Activated CD8-positive, alpha-beta T cell treated with anti-CD3 and anti-CD28 coated beads for 36 hours (primary cell): ENCODE measurements at regions not wholly inside any gene's neighbourhood (a gene's known extent, or its start where the extent isn't known, plus 50 kb on each side); places are given as distances from the start of the nearest gene placed in this dataset.

ENCODE experiments used
- ATAC-seq: fragments of 200-7000 bp; cut with Tn5 transposase; one replicate; pipeline ENCODE4 v1.10.0; 2021; ENCODE audit warnings: mild to moderate bottlenecking, moderate library complexity
- CTCF ChIA-PET: fragments of 350-600 bp; sonication (Branson Sonifier 250); formaldehyde crosslinking; loops from one replicate; lab custom pipeline; 2021; ENCODE audit warnings: antibody characterized with exemption; lab: Charles Lee
- POLR2A ChIA-PET: fragments of 350-600 bp; sonication (Branson Sonifier 250); formaldehyde crosslinking; loops from one replicate; lab custom pipeline; 2021; ENCODE audit warnings: antibody characterized with exemption; lab: Charles Lee
- DNase-seq: peaks from one replicate; pipeline ENCODE4 v3.0.0-alpha.2; 2020
- H3K27ac Mint-ChIP-seq: one replicate; pipeline ENCODE4 v1.8.0; 2021; ENCODE audit warnings: mild to moderate bottlenecking, mixed read lengths
- H3K27me3 Mint-ChIP-seq: one replicate; pipeline ENCODE4 v1.8.0; 2021; ENCODE audit warnings: mixed read lengths
- H3K36me3 Mint-ChIP-seq: one replicate; pipeline ENCODE4 v1.8.0; 2021; ENCODE audit warnings: low read depth, mixed read lengths
- H3K4me1 Mint-ChIP-seq: one replicate; pipeline ENCODE4 v1.8.0; 2021; ENCODE audit warnings: low read depth, mixed read lengths
- H3K4me3 Mint-ChIP-seq: one replicate; pipeline ENCODE4 v1.8.0; 2021; ENCODE audit warnings: mild to moderate bottlenecking, moderate library complexity, mixed read lengths
- H3K9me3 Mint-ChIP-seq: one replicate; pipeline ENCODE4 v1.8.0; 2021; ENCODE audit warnings: mixed read lengths
- CTCF ChIP-seq: fragments of 200-600 bp; IDR thresholded peaks from one replicate; pipeline ENCODE4 v1.8.0; 2022; ENCODE audit warnings: antibody characterized with exemption, mild to moderate bottlenecking
- intact Hi-C: fragments of 100-400 bp; cut with micrococcal nuclease; formaldehyde crosslinking; loops from one replicate; pipeline ENCODE4 v1.10.0; 2022

- ATAC-seq (no peak), DNase-seq (no peak)
- CTCF ChIA-PET, result interaction anchor here (0.7 kb wide), 1 partner anchor 24 kb away, joined by 3 read pairs; no protein-coding TSS in a partner anchor
- H3K27me3 Mint-ChIP-seq, result no peaks in the 10 kb centered on the region
- TF ChIP-seq CTCF, result no peak
- H3K36me3 Mint-ChIP-seq, result no peaks in the 10 kb centered on the region
- no peaks in the 10 kb centered on the region for H3K4me1 Mint-ChIP-seq
- POLR2A ChIA-PET, result no interaction called here
- H3K9me3 Mint-ChIP-seq, result peaks cover 6% of the 10 kb centered on the region
- no peak overlapping the region for H3K27ac Mint-ChIP-seq
- intact Hi-C loops, result no loop called here
- no peak overlapping the region for H3K4me3 Mint-ChIP-seq
These were observed 964.5 kb upstream of the CHORDC1 start for GRCh38 chr11:91187314-91187713.

- H3K9me3 Mint-ChIP-seq, result peaks cover 12% of the 10 kb centered on the region
- POLR2A ChIA-PET, result no interaction called here
- H3K36me3 Mint-ChIP-seq, result no peaks in the 10 kb centered on the region
- H3K4me1 Mint-ChIP-seq, result no peaks in the 10 kb centered on the region
- CTCF ChIA-PET, result no interaction called here
- no peak for TF ChIP-seq CTCF
- ATAC-seq (no peak), DNase-seq (no peak)
- H3K27ac Mint-ChIP-seq, result no peak overlapping the region
- intact Hi-C loops, result no loop called here
- no peaks in the 10 kb centered on the region for H3K27me3 Mint-ChIP-seq
- no peak overlapping the region for H3K4me3 Mint-ChIP-seq
These were observed 955.5 kb upstream of the CHORDC1 start for GRCh38 chr11:91178366-91178765.

- Mint-ChIP-seq H3K36me3 (no peaks in the 10 kb centered on the region), H3K4me1 (no peaks in the 10 kb centered on the region), H3K27ac (no peak overlapping the region), H3K9me3 (peaks cover 9% of the 10 kb centered on the region), H3K27me3 (no peaks in the 10 kb centered on the region), H3K4me3 (no peak overlapping the region)
- ATAC-seq (no peak), DNase-seq (no peak)
- POLR2A ChIA-PET, result no interaction called here
- no peak for TF ChIP-seq CTCF
- intact Hi-C loops, result no loop called here
- CTCF ChIA-PET, result no interaction called here
These were observed 951.9 kb upstream of the CHORDC1 start for GRCh38 chr11:91174734-91175133.

- ATAC-seq (no peak), DNase-seq (no peak)
- Mint-ChIP-seq H3K4me1 (no peaks in the 10 kb centered on the region), H3K9me3 (peaks cover 7% of the 10 kb centered on the region), H3K4me3 (no peak overlapping the region), H3K36me3 (no peaks in the 10 kb centered on the region), H3K27me3 (no peaks in the 10 kb centered on the region), H3K27ac (no peak overlapping the region)
- TF ChIP-seq CTCF, result no peak
- intact Hi-C loops, result no loop called here
- ChIA-PET POLR2A (no interaction called here), CTCF (no interaction called here)
These were observed 951.3 kb upstream of the CHORDC1 start for GRCh38 chr11:91174193-91174592.

- ChIA-PET POLR2A (no interaction called here), CTCF (no interaction called here)
- intact Hi-C loops, result no loop called here
- Mint-ChIP-seq H3K27ac (no peak overlapping the region), H3K4me1 (no peaks in the 10 kb centered on the region), H3K36me3 (no peaks in the 10 kb centered on the region), H3K9me3 (peaks cover 7% of the 10 kb centered on the region), H3K27me3 (no peaks in the 10 kb centered on the region), H3K4me3 (no peak overlapping the region)
- ATAC-seq, result no peak
- no peak for DNase-seq
- TF ChIP-seq CTCF, result no peak
These were observed 950.9 kb upstream of the CHORDC1 start for GRCh38 chr11:91173701-91174100.
